ENCODE measurements at regions not wholly inside any gene's neighbourhood (a gene's known extent, or its start where the extent isn't known, plus 50 kb on each side); places are given as distances from the start of the nearest gene placed in this dataset.

- TF ChIP-seq ZFX (IDR thresholded peaks at IDR 0.05; ENCODE audit: borderline replicate concordance) (no peak), CTCF (IDR thresholded peaks at IDR 0.05) (no peak)
- no peak overlapping the region for H3K27ac ChIP-seq
These were observed 539.6 kb upstream of the PRKX start for GRCh38 chrX:4253092-4253491.

- no peak overlapping the region for H3K27ac ChIP-seq
- TF ChIP-seq ZFX (IDR thresholded peaks at IDR 0.05; ENCODE audit: borderline replicate concordance) (no peak), CTCF (IDR thresholded peaks at IDR 0.05) (no peak)
These were observed 536.0 kb upstream of the PRKX start for GRCh38 chrX:4249401-4249800.

- no peak overlapping the region for H3K27ac ChIP-seq
- no peak for TF ChIP-seq CTCF (IDR thresholded peaks at IDR 0.05)
These were observed 530.3 kb upstream of the PRKX start for GRCh38 chrX:4243759-4244158.

- H3K27ac ChIP-seq = no peak overlapping the region
- no peak for TF ChIP-seq ZFX (IDR thresholded peaks at IDR 0.05; ENCODE audit: borderline replicate concordance)
These were observed 527.2 kb upstream of the PRKX start for GRCh38 chrX:4240541-4241194.

GRCh38 chrX:4239650-4240540 lies 526.4 kb upstream of the PRKX start:
- TF ChIP-seq CTCF (IDR thresholded peaks at IDR 0.05) = no peak
- TF ChIP-seq ZFX (IDR thresholded peaks at IDR 0.05; ENCODE audit: borderline replicate concordance) = no peak
- H3K27ac ChIP-seq = no peak overlapping the region

- TF ChIP-seq CTCF (IDR thresholded peaks at IDR 0.05) = no peak
- no peak for TF ChIP-seq ZFX (IDR thresholded peaks at IDR 0.05; ENCODE audit: borderline replicate concordance)
These were observed 525.5 kb upstream of the PRKX start for GRCh38 chrX:4238916-4239315.

GRCh38 chrX:4225086-4225485 lies 511.6 kb upstream of the PRKX start:
- TF ChIP-seq CTCF (IDR thresholded peaks at IDR 0.05) (no peak), ZFX (IDR thresholded peaks at IDR 0.05; ENCODE audit: borderline replicate concordance) (no peak)
- no peak overlapping the region for H3K27ac ChIP-seq

More at GRCh38 chrX:4238916-4239315, 525.5 kb upstream of the PRKX start:
- no peak overlapping the region for H3K27ac ChIP-seq
